ENCODE measurements at regions not wholly inside any gene's neighbourhood (a gene's known extent, or its start where the extent isn't known, plus 50 kb on each side); places are given as distances from the start of the nearest gene placed in this dataset.

DNA sequence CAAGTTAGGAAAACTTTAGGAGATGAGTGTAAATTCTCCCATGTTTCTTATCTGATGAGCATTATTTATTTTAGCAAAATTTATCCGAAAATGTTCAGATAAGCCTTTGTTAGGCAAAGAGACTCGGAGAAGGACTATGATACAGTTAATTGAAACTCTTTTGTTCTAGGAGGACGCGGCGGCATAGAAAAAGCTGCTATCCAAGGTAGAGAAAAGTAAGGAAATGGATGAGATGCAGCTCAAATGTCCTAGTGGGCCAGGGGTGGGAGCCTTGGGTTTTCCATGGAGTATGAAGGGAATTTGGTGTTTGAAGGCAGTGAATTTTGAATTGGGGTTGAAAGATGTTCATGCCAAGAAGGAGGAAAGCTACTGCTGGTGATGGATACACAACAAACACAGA lies 1504.5 kb downstream of the AACS start:
- Histone ChIP-seq H3K4me3 (ENCODE audit: low read depth, low read length) (no peak overlapping the region), H3K9me3 (ENCODE audit: control insufficient read depth, insufficient read depth, low read length) (no peaks in the 10 kb centered on the region), H3K27ac (ENCODE audit: low read depth, low read length) (no peak overlapping the region), H3K4me1 (ENCODE audit: control insufficient read depth, insufficient read depth, low read length) (no peaks in the 10 kb centered on the region), H3K27me3 (ENCODE audit: control insufficient read depth, insufficient read depth, low read length) (no peaks in the 10 kb centered on the region), H3K36me3 (ENCODE audit: control insufficient read depth, insufficient read depth, low read length) (no peaks in the 10 kb centered on the region)
- DNase-seq (ENCODE audit: low read depth in 4 of 6, low spot score in 6 of 6) = no peak
- 95% methylated on average over 4 of the region's 5 CpGs for WGBS (ENCODE audit: insufficient coverage)

DNA sequence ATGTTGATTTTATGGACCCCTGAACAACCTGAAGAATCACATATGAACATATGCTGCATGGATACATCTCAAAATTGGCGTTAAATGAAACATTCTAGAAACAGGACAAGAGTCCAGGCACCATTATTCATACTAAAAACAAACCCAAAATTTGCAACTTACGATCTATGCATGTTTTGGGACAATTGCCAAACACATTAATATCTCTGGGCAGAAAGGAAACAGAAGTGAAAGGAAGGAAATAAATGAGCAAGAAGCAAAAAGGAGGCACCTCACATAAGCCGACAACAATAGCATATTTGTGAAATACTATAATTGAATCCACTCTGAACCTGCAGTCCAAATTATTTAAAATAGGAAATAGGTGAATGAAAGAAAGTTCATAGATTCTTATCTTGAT lies 1505.3 kb downstream of the AACS start:
- H3K27ac ChIP-seq (ENCODE audit: low read depth, low read length) = no peak overlapping the region
- no CpG with 5 or more reads among the region's 3 CpGs for WGBS (ENCODE audit: insufficient coverage)
- H3K4me3 ChIP-seq (ENCODE audit: low read depth, low read length) = no peak overlapping the region
- DNase-seq (ENCODE audit: low read depth in 4 of 6, low spot score in 6 of 6) = no peak
- H3K9me3 ChIP-seq (ENCODE audit: control insufficient read depth, insufficient read depth, low read length) = no peaks in the 10 kb centered on the region
- no peaks in the 10 kb centered on the region for H3K36me3 ChIP-seq (ENCODE audit: control insufficient read depth, insufficient read depth, low read length)
- no peaks in the 10 kb centered on the region for H3K4me1 ChIP-seq (ENCODE audit: control insufficient read depth, insufficient read depth, low read length)
- H3K27me3 ChIP-seq (ENCODE audit: control insufficient read depth, insufficient read depth, low read length) = no peaks in the 10 kb centered on the region

DNA sequence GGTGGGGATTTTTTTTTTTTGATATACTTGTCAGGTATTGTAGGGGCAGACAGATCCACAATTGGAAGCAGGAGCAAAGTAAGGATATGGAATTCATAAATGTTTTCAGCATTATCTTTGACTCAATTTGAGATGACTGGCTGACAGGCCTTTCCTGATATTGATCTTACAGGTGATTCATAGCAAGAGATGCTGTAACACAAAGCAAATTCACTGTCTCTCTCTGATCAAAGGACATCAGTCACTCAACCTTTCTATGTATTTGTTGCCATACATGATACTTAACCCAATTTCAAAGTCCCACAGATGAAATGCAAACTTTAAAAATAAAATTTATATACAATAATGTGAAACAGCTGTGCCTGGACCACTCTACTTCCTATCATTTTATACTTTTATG lies 1506.9 kb downstream of the AACS start:
- Histone ChIP-seq H3K9me3 (ENCODE audit: control insufficient read depth, insufficient read depth, low read length) (no peaks in the 10 kb centered on the region), H3K4me3 (ENCODE audit: low read depth, low read length) (no peak overlapping the region), H3K4me1 (ENCODE audit: control insufficient read depth, insufficient read depth, low read length) (no peaks in the 10 kb centered on the region), H3K36me3 (ENCODE audit: control insufficient read depth, insufficient read depth, low read length) (no peaks in the 10 kb centered on the region), H3K27ac (ENCODE audit: low read depth, low read length) (no peak overlapping the region), H3K27me3 (ENCODE audit: control insufficient read depth, insufficient read depth, low read length) (no peaks in the 10 kb centered on the region)
- no peak for DNase-seq (ENCODE audit: low read depth in 4 of 6, low spot score in 6 of 6)

DNA sequence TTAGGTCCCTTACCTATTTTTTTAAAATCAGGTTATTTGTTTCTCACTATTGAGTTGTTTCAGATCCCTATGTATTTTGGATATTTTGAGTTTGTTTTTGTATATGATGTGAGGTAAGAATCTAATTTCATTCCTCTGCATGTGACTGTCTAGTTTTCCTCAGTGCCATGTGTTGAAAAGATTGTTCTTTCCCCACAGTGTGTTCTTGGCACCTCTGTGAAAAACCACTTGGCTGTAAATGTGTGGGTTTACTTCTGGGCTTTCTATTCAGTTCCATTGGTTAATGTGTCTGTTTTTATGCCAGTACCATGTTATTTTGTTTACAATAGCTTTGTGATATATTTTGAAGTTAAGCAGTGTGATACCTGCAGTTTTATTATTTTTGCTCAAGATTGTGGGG lies 1516.4 kb downstream of the AACS start:
- no peaks in the 10 kb centered on the region for H3K9me3 ChIP-seq (ENCODE audit: control insufficient read depth, insufficient read depth, low read length)
- no peaks in the 10 kb centered on the region for H3K4me1 ChIP-seq (ENCODE audit: control insufficient read depth, insufficient read depth, low read length)
- DNase-seq (ENCODE audit: low read depth in 4 of 6, low spot score in 6 of 6) = no peak
- no peak overlapping the region for H3K4me3 ChIP-seq (ENCODE audit: low read depth, low read length)
- no peak overlapping the region for H3K27ac ChIP-seq (ENCODE audit: low read depth, low read length)
- no peaks in the 10 kb centered on the region for H3K36me3 ChIP-seq (ENCODE audit: control insufficient read depth, insufficient read depth, low read length)
- H3K27me3 ChIP-seq (ENCODE audit: control insufficient read depth, insufficient read depth, low read length) = no peaks in the 10 kb centered on the region

DNA sequence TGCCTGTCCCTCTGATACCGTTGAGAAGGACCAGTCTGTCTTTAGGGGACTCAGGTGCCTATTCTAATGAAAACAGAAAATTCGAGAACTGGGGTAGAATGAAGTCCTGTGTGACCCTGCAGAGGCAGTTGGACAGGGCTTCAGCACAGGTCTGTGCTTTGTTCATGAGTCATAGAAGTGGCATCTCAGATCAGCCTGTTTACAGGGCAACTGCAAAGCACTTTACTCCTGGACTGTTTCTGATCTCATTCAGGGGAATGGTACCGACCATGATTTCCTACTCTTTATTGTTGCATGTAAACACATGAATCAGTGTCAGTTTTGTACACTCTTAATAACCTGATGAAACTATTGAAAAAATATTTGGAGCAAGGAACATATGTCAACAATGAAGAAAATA lies 1517.0 kb downstream of the AACS start:
- no peaks in the 10 kb centered on the region for H3K9me3 ChIP-seq (ENCODE audit: control insufficient read depth, insufficient read depth, low read length)
- no peak for DNase-seq (ENCODE audit: low read depth in 4 of 6, low spot score in 6 of 6)
- H3K4me1 ChIP-seq (ENCODE audit: control insufficient read depth, insufficient read depth, low read length) = no peaks in the 10 kb centered on the region
- no peak overlapping the region for H3K4me3 ChIP-seq (ENCODE audit: low read depth, low read length)
- 45% methylated on average over 2 of the region's 3 CpGs for WGBS (ENCODE audit: insufficient coverage)
- no peaks in the 10 kb centered on the region for H3K27me3 ChIP-seq (ENCODE audit: control insufficient read depth, insufficient read depth, low read length)
- H3K36me3 ChIP-seq (ENCODE audit: control insufficient read depth, insufficient read depth, low read length) = no peaks in the 10 kb centered on the region
- no peak overlapping the region for H3K27ac ChIP-seq (ENCODE audit: low read depth, low read length)

DNA sequence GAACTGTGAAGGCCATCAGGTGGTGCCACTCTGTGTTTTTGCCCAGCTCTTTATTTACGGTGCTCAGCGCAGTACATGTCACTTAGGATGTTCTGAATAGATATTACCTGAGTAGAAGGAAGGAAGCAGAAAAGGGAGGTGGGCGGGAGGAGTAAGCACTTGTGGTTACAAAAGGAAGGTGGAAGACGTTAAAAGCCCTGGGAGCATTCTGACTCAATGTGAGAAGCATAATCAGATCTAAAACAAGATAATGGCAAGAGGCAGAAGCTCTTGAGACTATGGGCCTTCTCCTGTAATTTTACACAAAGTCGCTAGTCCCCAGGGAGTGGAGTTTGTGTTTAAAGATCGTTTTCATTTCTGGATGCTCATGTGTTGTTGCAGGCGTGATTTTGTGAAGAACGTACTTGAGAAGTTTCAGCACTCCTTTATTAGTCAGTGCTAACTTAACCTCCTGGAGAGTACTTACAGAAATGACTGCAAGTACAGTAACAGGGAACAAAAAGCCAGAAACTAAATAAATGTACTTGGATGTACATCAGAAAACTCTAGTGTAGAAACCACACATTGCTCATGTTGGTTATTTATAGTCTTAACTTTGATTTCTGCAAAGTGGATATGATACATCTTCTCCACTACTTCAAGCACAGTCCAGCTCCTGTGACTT lies 1523.5 kb downstream of the AACS start:
- H3K36me3 ChIP-seq (ENCODE audit: control insufficient read depth, insufficient read depth, low read length) = no peaks in the 10 kb centered on the region
- H3K27me3 ChIP-seq (ENCODE audit: control insufficient read depth, insufficient read depth, low read length) = no peaks in the 10 kb centered on the region
- no peak overlapping the region for H3K4me3 ChIP-seq (ENCODE audit: low read depth, low read length)
- DNase-seq (ENCODE audit: low read depth in 4 of 6, low spot score in 6 of 6) = no peak
- H3K27ac ChIP-seq (ENCODE audit: low read depth, low read length) = no peak overlapping the region
- no peaks in the 10 kb centered on the region for H3K4me1 ChIP-seq (ENCODE audit: control insufficient read depth, insufficient read depth, low read length)
- WGBS (ENCODE audit: insufficient coverage) = 80% methylated on average over 6 of the region's 8 CpGs
- H3K9me3 ChIP-seq (ENCODE audit: control insufficient read depth, insufficient read depth, low read length) = no peaks in the 10 kb centered on the region

DNA sequence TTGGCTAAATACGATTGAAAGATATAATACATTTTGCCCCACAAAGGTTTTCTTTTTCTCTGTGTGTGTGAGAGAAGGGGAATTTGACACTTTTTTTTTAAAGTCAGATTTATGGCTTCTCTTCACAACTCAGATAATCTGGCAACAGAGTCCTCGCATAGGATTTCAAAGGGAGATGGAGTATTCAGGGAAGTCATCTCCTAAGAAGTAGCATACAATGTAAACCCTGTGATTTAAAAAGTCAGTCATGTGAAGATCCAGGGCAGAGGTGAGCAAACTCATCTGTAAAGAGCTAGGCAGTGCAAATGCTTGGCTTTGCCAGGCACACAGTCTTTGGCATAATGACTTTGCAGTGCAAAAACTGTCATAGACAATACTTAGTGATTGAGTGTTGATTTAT lies 1526.3 kb downstream of the AACS start:
- Histone ChIP-seq H3K4me1 (ENCODE audit: control insufficient read depth, insufficient read depth, low read length) (no peaks in the 10 kb centered on the region), H3K4me3 (ENCODE audit: low read depth, low read length) (no peak overlapping the region), H3K27me3 (ENCODE audit: control insufficient read depth, insufficient read depth, low read length) (no peaks in the 10 kb centered on the region), H3K36me3 (ENCODE audit: control insufficient read depth, insufficient read depth, low read length) (no peaks in the 10 kb centered on the region), H3K9me3 (ENCODE audit: control insufficient read depth, insufficient read depth, low read length) (no peaks in the 10 kb centered on the region), H3K27ac (ENCODE audit: low read depth, low read length) (no peak overlapping the region)
- DNase-seq (ENCODE audit: low read depth in 4 of 6, low spot score in 6 of 6) = no peak
- WGBS (ENCODE audit: insufficient coverage) = no CpG with 5 or more reads among the region's 2 CpGs

DNA sequence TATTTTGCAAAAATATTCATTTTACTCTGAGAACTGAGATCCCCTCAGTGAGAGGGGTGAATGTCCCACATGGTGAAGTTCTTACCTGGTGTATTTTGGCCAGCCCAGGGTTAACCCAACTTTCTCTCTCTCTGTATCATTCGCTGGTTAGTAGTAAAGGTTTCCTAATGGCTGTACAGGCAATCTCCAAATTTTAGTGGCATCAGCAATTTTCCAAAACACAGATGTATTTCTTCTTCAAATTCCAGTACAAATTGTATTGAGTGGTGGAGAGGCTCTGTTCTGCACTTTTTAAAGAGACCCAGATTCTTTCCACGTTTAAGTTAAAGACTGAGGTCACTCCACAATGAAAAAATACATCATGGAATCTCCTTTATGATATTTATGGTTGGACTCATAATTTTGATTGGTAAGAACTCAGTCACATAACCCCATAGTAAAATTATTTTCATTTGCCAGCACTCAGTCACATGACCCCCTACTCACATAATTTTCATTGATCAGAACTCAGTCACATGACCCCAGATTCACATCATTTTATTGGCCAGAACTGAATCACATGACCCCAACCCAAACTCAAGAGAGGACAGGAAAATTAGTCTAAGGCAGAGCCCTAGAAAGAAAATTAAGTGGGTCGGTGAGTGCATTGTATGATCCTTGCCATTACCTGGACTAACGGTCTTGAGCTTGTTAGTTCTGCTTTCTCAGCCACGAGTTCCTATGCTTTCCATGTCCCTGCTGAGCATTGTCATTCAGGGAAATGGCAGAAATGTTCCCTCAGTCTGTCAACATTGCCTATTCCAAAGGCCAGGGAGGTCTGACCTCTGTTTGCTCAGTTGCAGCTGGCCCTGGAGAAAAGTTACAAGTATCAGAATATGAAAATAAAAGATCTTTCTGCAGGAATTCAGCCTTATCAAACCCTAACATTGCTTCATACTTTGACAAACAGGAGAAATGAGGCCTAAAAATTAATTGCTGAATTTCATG lies 1536.2 kb downstream of the AACS start:
- DNase-seq (ENCODE audit: low read depth in 4 of 6, low spot score in 6 of 6) = no peak
- no peaks in the 10 kb centered on the region for H3K36me3 ChIP-seq (ENCODE audit: control insufficient read depth, insufficient read depth, low read length)
- H3K4me1 ChIP-seq (ENCODE audit: control insufficient read depth, insufficient read depth, low read length) = no peaks in the 10 kb centered on the region
- WGBS (ENCODE audit: insufficient coverage) = 62% methylated on average over 3 of the region's 5 CpGs
- no peaks in the 10 kb centered on the region for H3K27me3 ChIP-seq (ENCODE audit: control insufficient read depth, insufficient read depth, low read length)
- no peaks in the 10 kb centered on the region for H3K9me3 ChIP-seq (ENCODE audit: control insufficient read depth, insufficient read depth, low read length)
- H3K27ac ChIP-seq (ENCODE audit: low read depth, low read length) = no peak overlapping the region
- no peak overlapping the region for H3K4me3 ChIP-seq (ENCODE audit: low read depth, low read length)

DNA sequence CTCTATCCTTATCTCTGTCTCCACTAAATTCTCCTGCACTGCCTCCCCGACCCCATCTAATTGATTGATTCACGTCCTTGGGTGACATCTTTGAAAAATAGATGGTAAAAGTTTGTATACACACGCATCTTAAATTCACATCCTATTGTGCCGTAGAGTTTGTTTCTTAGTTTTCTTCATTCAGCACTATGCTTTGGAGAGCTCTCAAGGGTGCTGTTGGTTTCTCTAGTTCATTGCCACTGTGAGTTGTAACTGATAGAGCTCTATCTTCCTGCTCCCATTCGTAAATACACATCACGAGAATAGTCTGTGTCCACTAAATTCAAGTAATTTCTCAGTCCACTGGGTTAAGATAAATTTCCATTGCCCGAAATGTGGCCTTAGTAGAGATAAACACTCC lies 1537.4 kb downstream of the AACS start:
- no CpG with 5 or more reads among the region's 7 CpGs for WGBS (ENCODE audit: insufficient coverage)
- Histone ChIP-seq H3K36me3 (ENCODE audit: control insufficient read depth, insufficient read depth, low read length) (no peaks in the 10 kb centered on the region), H3K27ac (ENCODE audit: low read depth, low read length) (no peak overlapping the region), H3K4me3 (ENCODE audit: low read depth, low read length) (no peak overlapping the region), H3K9me3 (ENCODE audit: control insufficient read depth, insufficient read depth, low read length) (no peaks in the 10 kb centered on the region), H3K4me1 (ENCODE audit: control insufficient read depth, insufficient read depth, low read length) (no peaks in the 10 kb centered on the region), H3K27me3 (ENCODE audit: control insufficient read depth, insufficient read depth, low read length) (no peaks in the 10 kb centered on the region)
- DNase-seq (ENCODE audit: low read depth in 4 of 6, low spot score in 6 of 6) = peak in 1 of 6 donors; percentile 80

DNA sequence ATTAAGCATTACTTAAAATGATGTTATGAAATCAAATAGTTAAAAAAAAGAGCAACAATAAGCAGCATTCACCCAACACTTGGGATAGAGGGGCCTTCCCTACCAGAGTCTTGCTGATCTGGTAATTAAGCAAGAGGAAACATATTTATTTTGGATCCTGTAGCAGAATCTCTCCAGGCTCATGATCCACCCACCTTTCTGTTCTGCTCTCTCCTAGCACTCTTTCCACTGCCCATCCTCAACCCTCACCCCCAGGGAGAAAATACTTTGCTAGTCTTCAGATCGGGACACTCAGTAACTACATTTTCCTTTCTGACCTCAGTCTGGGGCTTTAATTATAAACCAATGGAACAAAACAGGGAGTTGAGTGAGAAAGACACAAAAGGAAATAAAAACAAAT lies 1541.9 kb downstream of the AACS start:
- H3K27me3 ChIP-seq (ENCODE audit: control insufficient read depth, insufficient read depth, low read length) = no peaks in the 10 kb centered on the region
- H3K27ac ChIP-seq (ENCODE audit: low read depth, low read length) = no peak overlapping the region
- H3K9me3 ChIP-seq (ENCODE audit: control insufficient read depth, insufficient read depth, low read length) = no peaks in the 10 kb centered on the region
- no peak for DNase-seq (ENCODE audit: low read depth in 4 of 6, low spot score in 6 of 6)
- WGBS (ENCODE audit: insufficient coverage) = no CpG with 5 or more reads among the region's 1 CpG
- H3K4me3 ChIP-seq (ENCODE audit: low read depth, low read length) = no peak overlapping the region
- H3K4me1 ChIP-seq (ENCODE audit: control insufficient read depth, insufficient read depth, low read length) = no peaks in the 10 kb centered on the region
- H3K36me3 ChIP-seq (ENCODE audit: control insufficient read depth, insufficient read depth, low read length) = no peaks in the 10 kb centered on the region

Measured in spinal cord (tissue), 9 donors.